BLaER1 treated with 17β-estradiol and CSF1 and Interleukin-3, amounts not matched to agents 10 nM and 100 nM (cell line): ENCODE measurements at regions not wholly inside any gene's neighbourhood (a gene's known extent, or its start where the extent isn't known, plus 50 kb on each side); places are given as distances from the start of the nearest gene placed in this dataset.

Experiments
- H3K27ac ChIP-seq, 11 experiments: shearing (Covaris generic); formaldehyde crosslinking; 2 replicates each; pipeline ENCODE4 v1.8.1; 2022
- H3K27me3 ChIP-seq, 11 experiments: shearing (Covaris generic); formaldehyde crosslinking; 2 replicates each; pipeline ENCODE4 v1.8.1; 2022
- H3K36me3 ChIP-seq, 11 experiments: shearing (Covaris generic); formaldehyde crosslinking; 2 replicates each; pipeline ENCODE4 v1.8.1; 2022
- H3K4me1 ChIP-seq, 10 experiments: shearing (Covaris generic); formaldehyde crosslinking; 2 replicates each; pipeline ENCODE4 v1.8.1; 2022
- H3K4me2 ChIP-seq, 11 experiments: shearing (Covaris generic); formaldehyde crosslinking; 2 replicates each; pipeline ENCODE4 v1.8.1; 2022
- H3K4me3 ChIP-seq, 10 experiments: shearing (Covaris generic); formaldehyde crosslinking; 2 replicates each; pipeline ENCODE4 v1.8.1; 2022
- H3K9ac ChIP-seq, 11 experiments: shearing (Covaris generic); formaldehyde crosslinking; 2 replicates each; pipeline ENCODE4 v1.8.1; 2022
- H3K9me3 ChIP-seq, 11 experiments: shearing (Covaris generic); formaldehyde crosslinking; replicated peaks in 1 of 11; 2 replicates each; pipeline ENCODE4 v1.8.1; 2022
- H4K20me1 ChIP-seq, 11 experiments: shearing (Covaris generic); formaldehyde crosslinking; 2 replicates each; pipeline ENCODE4 v1.8.1; 2022
- Cebpa-rat ChIP-seq, 11 experiments: shearing (Covaris generic); IDR thresholded peaks; 2 replicates each; pipeline ENCODE4 v1.8.1; 2022

- H3K27ac ChIP-seq: no peak overlapping the region
- H3K27me3 ChIP-seq: no peaks in the 10 kb centered on the region
- 0 out of 22 replicates have a peak, but pooled peaks cover 0 to 4% (median 0%) of the 10 kb centered on the region in 11 experiments for H3K9me3 ChIP-seq
- H3K36me3 ChIP-seq: no peaks in the 10 kb centered on the region
- no peak overlapping the region for H3K9ac ChIP-seq
- no peak overlapping the region for H3K4me2 ChIP-seq
- H3K4me1 ChIP-seq: no peaks in the 10 kb centered on the region
- TF ChIP-seq Cebpa-rat (IDR thresholded peaks at IDR 0.05): no peak
- H3K4me3 ChIP-seq: no peak overlapping the region
- H4K20me1 ChIP-seq: no peaks in the 10 kb centered on the region
These were observed 190.9 kb downstream of the BTG1 start for GRCh38 chr12:91954747-91955146.

DNA sequence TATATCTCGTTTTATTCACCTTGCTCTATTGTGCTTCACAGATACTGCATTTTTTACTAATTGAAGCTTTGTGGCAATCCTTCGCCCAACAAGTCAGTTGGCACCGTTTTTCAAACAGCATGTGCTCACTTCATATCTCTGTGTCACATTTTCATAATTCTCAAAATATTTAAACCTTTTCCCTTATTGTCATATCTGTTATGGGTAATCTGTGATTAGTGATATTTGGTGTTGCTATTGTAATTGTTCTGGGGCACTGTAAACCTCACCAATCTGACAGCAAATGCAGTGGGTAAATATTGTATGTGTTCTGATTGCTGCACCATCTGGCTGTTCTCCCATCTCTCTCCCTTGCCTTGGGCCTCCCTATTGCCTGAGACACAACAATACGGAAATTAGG is 191.3 kb downstream of the BTG1 start:
- no peaks in the 10 kb centered on the region for H3K36me3 ChIP-seq
- no peak for TF ChIP-seq Cebpa-rat (IDR thresholded peaks at IDR 0.05)
- H3K4me3 ChIP-seq: no peak overlapping the region
- no peak overlapping the region for H3K4me2 ChIP-seq
- H3K27ac ChIP-seq: no peak overlapping the region
- H4K20me1 ChIP-seq: no peaks in the 10 kb centered on the region
- H3K9ac ChIP-seq: no peak overlapping the region
- 0 out of 22 replicates have a peak, but pooled peaks cover 0 to 4% (median 0%) of the 10 kb centered on the region in 11 experiments for H3K9me3 ChIP-seq
- no peaks in the 10 kb centered on the region for H3K4me1 ChIP-seq
- H3K27me3 ChIP-seq: no peaks in the 10 kb centered on the region

- no peak overlapping the region for H3K9ac ChIP-seq
These were observed 192.7 kb downstream of the BTG1 start for GRCh38 chr12:91952916-91953315.

DNA sequence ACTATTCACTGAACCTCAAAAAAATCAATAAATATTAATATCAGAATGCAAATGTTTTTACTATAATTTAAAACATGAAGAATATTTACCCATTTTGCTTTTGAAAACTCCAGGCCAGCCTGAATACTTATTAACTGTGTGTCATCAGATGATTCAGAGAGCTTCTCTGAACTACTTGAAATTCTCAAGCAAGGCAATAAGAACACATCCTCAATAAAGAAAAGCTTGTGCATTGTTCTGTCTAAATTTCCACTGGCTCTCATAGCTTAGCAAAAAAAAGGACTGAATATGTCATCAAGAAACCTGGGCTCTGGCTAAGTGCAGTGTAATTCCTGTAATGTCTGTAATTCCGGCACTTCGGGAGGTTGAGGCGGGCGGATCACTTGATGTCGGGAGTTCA is 194.1 kb downstream of the BTG1 start:
- Histone ChIP-seq H3K4me3 (no peak overlapping the region), H3K9me3 (0 out of 22 replicates have a peak, but pooled peaks cover 0 to 4% (median 0%) of the 10 kb centered on the region in 11 experiments), H4K20me1 (no peaks in the 10 kb centered on the region), H3K4me2 (no peak overlapping the region), H3K9ac (no peak overlapping the region), H3K4me1 (peaks cover 0 to 6% (median 0%) of the 10 kb centered on the region in 10 experiments; a peak in 1 of 20 replicates), H3K27ac (no peak overlapping the region), H3K27me3 (no peaks in the 10 kb centered on the region), H3K36me3 (no peaks in the 10 kb centered on the region)
- TF ChIP-seq Cebpa-rat (IDR thresholded peaks at IDR 0.05): no peak

More at GRCh38 chr12:91952916-91953315, 192.7 kb downstream of the BTG1 start:
- no peaks in the 10 kb centered on the region for H4K20me1 ChIP-seq
- H3K36me3 ChIP-seq: no peaks in the 10 kb centered on the region
- H3K9me3 ChIP-seq: 0 out of 22 replicates have a peak, but pooled peaks cover 0 to 4% (median 0%) of the 10 kb centered on the region in 11 experiments
- H3K4me3 ChIP-seq: no peak overlapping the region
- no peaks in the 10 kb centered on the region for H3K4me1 ChIP-seq
- H3K27ac ChIP-seq: no peak overlapping the region
- no peak overlapping the region for H3K4me2 ChIP-seq
- H3K27me3 ChIP-seq: no peaks in the 10 kb centered on the region
- TF ChIP-seq Cebpa-rat (IDR thresholded peaks at IDR 0.05): no peak

DNA sequence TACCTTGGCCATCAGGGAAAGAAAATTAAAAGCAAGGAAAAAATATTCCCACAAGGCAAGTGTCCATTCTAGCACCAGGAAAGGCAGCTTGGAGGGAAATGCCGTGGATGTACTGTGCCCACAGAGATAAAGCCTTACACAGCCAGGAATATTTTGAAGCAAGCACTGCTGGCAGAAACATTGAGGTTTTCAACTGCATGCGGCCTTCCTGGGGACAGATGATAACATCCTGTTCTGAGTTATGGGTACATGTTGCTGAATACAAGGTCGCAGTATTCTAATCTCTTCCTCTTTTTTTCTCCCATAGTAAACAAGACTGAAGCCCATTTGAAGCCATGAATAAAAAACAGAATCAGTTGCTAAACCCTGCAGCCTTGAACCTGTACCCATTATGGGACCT is 197.1 kb downstream of the BTG1 start:
- Histone ChIP-seq H4K20me1 (no peaks in the 10 kb centered on the region), H3K27me3 (no peaks in the 10 kb centered on the region), H3K36me3 (no peaks in the 10 kb centered on the region), H3K4me3 (no peak overlapping the region), H3K9me3 (no peaks in the 10 kb centered on the region), H3K9ac (no peak overlapping the region), H3K4me2 (no peak overlapping the region), H3K4me1 (peaks cover 0 to 6% (median 0%) of the 10 kb centered on the region in 10 experiments; a peak in 1 of 20 replicates), H3K27ac (no peak overlapping the region)
- no peak for TF ChIP-seq Cebpa-rat (IDR thresholded peaks at IDR 0.05)

DNA sequence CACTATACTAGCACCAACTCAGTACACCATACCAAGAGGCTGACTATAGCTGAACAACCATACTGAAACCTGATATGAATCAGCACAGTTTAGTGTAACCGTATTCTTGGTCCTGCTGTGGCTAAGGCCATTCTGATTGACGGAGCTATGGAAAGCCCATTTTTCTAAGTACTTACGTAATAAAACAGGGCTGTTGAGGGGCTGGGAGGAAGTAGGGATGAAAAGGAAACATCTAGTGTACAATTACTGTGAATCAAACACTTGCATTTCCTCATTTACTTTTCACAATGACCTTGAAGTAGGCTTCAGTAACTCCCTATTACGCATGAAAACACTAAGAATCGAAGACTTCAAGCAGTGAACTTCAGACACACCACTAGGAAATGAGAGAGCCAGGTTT is 198.2 kb downstream of the BTG1 start:
- Histone ChIP-seq H4K20me1 (no peaks in the 10 kb centered on the region), H3K27ac (no peak overlapping the region), H3K36me3 (no peaks in the 10 kb centered on the region), H3K4me3 (no peak overlapping the region), H3K27me3 (no peaks in the 10 kb centered on the region), H3K4me2 (0 out of 22 replicates have a peak overlapping the region, but pooled peaks of 1 of the 11 experiments have one; percentile 29), H3K9ac (no peak overlapping the region), H3K9me3 (no peaks in the 10 kb centered on the region), H3K4me1 (peaks cover 0 to 6% (median 0%) of the 10 kb centered on the region in 10 experiments; a peak in 1 of 20 replicates)
- no peak for TF ChIP-seq Cebpa-rat (IDR thresholded peaks at IDR 0.05)

GRCh38 chr12:91944637-91945036 is 201.0 kb downstream of the BTG1 start:
- Histone ChIP-seq H3K9ac (no peak overlapping the region), H3K36me3 (no peaks in the 10 kb centered on the region)
- no peak for TF ChIP-seq Cebpa-rat (IDR thresholded peaks at IDR 0.05)

GRCh38 chr12:91940826-91941570 is 204.6 kb downstream of the BTG1 start:
- H3K27ac ChIP-seq: no peak overlapping the region

More at GRCh38 chr12:91944637-91945036, 201.0 kb downstream of the BTG1 start:
- no peaks in the 10 kb centered on the region for H3K27me3 ChIP-seq
- no peak overlapping the region for H3K4me2 ChIP-seq
- H3K4me3 ChIP-seq: no peak overlapping the region
- no peaks in the 10 kb centered on the region for H3K9me3 ChIP-seq
- H3K4me1 ChIP-seq: peaks cover 0 to 14% (median 0%) of the 10 kb centered on the region in 10 experiments; a peak in 2 of 20 replicates
- H4K20me1 ChIP-seq: no peaks in the 10 kb centered on the region
- no peak overlapping the region for H3K27ac ChIP-seq

DNA sequence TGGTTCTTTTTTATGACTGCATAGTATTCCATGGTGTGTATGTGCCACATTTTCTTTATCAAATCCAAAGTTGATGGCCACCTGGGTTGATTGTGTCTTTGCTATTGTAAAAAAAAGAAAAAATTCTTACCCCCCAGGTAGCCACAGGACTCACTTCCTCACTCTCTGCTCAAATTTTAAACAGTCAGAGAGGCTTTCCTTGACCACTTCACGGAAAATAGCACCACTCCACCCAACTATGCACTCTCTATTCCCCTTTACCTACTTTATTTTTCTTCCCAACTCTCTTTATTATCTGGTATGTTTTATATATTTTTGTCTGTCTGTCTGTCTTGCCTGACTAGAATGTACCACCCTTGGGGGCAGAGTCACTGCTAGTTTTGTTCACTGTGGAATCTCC is 205.3 kb downstream of the BTG1 start:
- H3K27ac ChIP-seq: no peak overlapping the region
- H4K20me1 ChIP-seq: no peaks in the 10 kb centered on the region
- H3K4me3 ChIP-seq: no peak overlapping the region
- H3K9me3 ChIP-seq: no peaks in the 10 kb centered on the region
- TF ChIP-seq Cebpa-rat (IDR thresholded peaks at IDR 0.05): no peak
- no peaks in the 10 kb centered on the region for H3K27me3 ChIP-seq
- no peak overlapping the region for H3K4me2 ChIP-seq
- no peaks in the 10 kb centered on the region for H3K36me3 ChIP-seq
- no peak overlapping the region for H3K9ac ChIP-seq
- peaks cover 0 to 17% (median 0%) of the 10 kb centered on the region in 10 experiments; a peak in 2 of 20 replicates for H3K4me1 ChIP-seq

More at GRCh38 chr12:91940826-91941570, 204.6 kb downstream of the BTG1 start:
- H3K9me3 ChIP-seq: no peaks in the 10 kb centered on the region
- no peaks in the 10 kb centered on the region for H4K20me1 ChIP-seq
- peaks cover 0 to 17% (median 0%) of the 10 kb centered on the region in 10 experiments; a peak in 2 of 20 replicates for H3K4me1 ChIP-seq
- no peaks in the 10 kb centered on the region for H3K27me3 ChIP-seq
- H3K9ac ChIP-seq: no peak overlapping the region
- H3K36me3 ChIP-seq: no peaks in the 10 kb centered on the region
- TF ChIP-seq Cebpa-rat (IDR thresholded peaks at IDR 0.05): no peak
- no peak overlapping the region for H3K4me3 ChIP-seq
- H3K4me2 ChIP-seq: peak overlapping the region in 2 of 11 experiments; percentile 12 to 13; a peak in 2 of 22 replicates
